Retinal pigment epithelial cell (primary cell): ENCODE measurements at regions not wholly inside any gene's neighbourhood (a gene's known extent, or its start where the extent isn't known, plus 50 kb on each side); places are given as distances from the start of the nearest gene placed in this dataset.

Source experiments
- DNase-seq: peaks from one replicate; pipeline ENCODE4 v3.0.0-alpha.2; 2010; ENCODE audit warnings: low read depth
- H3K4me3 ChIP-seq: 2 replicates; pipeline ENCODE4 v1.5.1; 2011; ENCODE audit warnings: mild to moderate bottlenecking, low read length, control low read depth, moderate library complexity
- TF ChIP-seq, protein P1 (sequence below): conservative IDR thresholded peaks from 2 replicates; pipeline ENCODE4 v1.5.1; 2011; ENCODE audit warnings: low read depth, low read length, control low read depth, inconsistent platforms

GRCh38 chr2:226655871-226656270, 143.7 kb downstream of the IRS1 start:
- DNase-seq: no peak
- no peak overlapping the region for H3K4me3 ChIP-seq
- TF ChIP-seq, protein P1, sequence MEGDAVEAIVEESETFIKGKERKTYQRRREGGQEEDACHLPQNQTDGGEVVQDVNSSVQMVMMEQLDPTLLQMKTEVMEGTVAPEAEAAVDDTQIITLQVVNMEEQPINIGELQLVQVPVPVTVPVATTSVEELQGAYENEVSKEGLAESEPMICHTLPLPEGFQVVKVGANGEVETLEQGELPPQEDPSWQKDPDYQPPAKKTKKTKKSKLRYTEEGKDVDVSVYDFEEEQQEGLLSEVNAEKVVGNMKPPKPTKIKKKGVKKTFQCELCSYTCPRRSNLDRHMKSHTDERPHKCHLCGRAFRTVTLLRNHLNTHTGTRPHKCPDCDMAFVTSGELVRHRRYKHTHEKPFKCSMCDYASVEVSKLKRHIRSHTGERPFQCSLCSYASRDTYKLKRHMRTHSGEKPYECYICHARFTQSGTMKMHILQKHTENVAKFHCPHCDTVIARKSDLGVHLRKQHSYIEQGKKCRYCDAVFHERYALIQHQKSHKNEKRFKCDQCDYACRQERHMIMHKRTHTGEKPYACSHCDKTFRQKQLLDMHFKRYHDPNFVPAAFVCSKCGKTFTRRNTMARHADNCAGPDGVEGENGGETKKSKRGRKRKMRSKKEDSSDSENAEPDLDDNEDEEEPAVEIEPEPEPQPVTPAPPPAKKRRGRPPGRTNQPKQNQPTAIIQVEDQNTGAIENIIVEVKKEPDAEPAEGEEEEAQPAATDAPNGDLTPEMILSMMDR: no peak

DNA sequence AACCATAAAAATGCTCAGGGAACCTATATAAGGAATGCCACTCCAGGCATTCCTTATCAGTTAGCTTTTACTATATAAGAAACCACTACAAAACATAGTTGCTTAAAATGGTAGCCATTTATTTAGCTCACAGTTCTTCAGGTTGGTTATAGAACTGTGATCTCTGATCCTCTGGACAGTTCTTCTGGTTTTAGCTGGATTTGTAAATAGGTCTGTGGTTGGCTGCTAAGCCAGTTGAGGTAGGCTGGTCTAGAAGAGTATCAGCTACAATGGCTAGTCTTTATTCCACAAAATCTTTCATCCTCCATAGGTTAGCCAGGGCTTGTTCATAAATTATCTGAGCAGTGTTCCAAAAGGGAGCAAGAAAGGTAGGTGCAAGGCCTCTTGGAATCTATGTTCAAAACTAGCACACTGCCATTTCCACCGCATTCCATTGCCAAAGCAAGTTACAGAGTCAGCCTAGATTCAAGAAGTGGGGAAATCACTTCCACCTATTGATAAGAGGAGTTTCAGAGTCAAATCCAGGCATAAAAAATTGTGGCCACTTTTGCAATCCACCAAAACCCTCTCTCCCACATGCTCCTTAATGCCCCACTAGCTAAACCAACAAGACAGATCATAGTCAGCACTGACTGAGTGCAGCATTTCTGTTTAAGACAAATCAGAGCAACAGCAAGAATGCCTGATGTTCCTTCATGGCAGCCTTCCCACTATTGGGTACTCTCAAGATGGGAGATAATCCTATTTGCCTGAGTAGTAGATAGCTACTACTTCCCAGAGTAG, 146.4 kb downstream of the IRS1 start:
- no peak for DNase-seq
- TF ChIP-seq, protein P1: no peak
- H3K4me3 ChIP-seq: no peak overlapping the region

DNA sequence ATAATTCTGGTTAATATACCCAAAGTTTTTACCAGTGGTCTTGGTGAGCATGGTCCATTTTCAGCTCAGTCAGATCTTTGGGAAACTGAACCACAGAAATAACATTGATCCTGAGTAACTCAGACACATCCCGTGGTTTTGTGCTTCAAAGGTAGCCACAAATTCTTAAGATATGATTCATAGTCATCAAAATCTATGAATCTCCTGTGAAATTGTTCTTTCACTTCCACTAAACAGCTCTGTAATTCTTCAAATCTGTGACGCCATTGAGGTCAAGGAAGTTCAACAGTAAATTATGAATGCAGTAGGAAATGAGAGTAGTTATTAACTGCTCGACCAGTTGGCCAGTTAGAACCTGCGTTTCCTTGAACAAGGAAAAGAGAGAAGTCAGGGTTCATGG, 147.3 kb downstream of the IRS1 start:
- peak; percentile 96 for DNase-seq
- TF ChIP-seq, protein P1: no peak
- H3K4me3 ChIP-seq: no peak overlapping the region

DNA sequence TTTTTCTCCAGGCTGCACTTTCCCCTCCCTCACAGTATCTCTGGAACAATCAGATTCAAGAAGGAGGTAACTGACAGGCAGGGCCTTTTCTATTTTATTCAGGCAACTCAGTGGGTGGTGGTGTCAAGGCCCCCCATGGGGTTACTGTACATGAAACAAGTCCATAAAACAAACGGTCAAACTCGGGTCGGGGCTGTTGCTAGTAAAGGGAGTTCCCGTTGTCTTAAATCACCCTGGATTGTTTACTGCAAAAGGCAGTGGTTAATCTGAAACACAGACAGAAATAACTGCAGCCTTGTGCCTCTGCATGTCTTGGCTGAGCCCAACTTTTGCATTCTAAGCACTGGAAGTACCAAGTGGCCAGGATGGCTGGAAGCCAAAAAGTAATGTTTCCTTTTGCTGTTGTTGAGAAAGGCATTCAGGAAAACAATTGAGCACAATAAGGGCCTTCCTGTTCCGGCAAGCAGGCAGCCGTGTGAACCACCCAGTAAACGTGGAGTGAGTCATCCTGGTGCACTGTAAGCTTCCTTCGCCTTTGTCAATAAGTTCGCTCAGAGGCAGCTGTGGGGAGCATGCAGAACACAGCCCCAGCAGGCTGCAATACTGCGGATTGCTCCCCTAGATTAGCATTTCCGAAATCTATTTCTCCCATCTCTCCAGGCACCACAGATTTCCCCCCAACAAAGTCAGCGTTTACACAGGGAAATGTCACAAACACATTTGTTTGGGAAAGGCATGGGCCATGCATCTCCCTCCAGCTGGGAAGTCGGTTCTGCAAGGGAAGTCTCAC, 149.6 kb downstream of the IRS1 start:
- no peak overlapping the region for H3K4me3 ChIP-seq
- TF ChIP-seq, protein P1: no peak
- DNase-seq: peak; percentile 100

DNA sequence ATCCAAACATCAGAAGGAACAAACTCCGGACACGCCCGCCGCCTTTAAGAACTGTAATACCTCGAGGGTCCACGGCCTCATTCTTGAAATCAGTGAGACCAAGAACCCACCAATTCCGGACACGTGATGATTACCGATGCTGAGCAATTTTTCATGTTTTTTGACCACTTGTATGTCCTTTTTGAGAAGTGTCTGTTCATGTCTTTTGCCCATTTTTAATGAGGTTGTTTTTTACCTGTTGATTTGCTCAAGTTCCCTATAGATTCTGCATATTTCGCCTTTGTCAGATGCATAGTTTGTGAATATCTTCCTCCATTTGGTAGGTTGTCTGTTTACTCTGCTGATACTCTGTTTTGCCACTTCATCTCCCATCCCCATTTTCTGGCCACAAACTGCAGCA, 150.4 kb downstream of the IRS1 start:
- TF ChIP-seq, protein P1: no peak
- no peak overlapping the region for H3K4me3 ChIP-seq
- no peak for DNase-seq

DNA sequence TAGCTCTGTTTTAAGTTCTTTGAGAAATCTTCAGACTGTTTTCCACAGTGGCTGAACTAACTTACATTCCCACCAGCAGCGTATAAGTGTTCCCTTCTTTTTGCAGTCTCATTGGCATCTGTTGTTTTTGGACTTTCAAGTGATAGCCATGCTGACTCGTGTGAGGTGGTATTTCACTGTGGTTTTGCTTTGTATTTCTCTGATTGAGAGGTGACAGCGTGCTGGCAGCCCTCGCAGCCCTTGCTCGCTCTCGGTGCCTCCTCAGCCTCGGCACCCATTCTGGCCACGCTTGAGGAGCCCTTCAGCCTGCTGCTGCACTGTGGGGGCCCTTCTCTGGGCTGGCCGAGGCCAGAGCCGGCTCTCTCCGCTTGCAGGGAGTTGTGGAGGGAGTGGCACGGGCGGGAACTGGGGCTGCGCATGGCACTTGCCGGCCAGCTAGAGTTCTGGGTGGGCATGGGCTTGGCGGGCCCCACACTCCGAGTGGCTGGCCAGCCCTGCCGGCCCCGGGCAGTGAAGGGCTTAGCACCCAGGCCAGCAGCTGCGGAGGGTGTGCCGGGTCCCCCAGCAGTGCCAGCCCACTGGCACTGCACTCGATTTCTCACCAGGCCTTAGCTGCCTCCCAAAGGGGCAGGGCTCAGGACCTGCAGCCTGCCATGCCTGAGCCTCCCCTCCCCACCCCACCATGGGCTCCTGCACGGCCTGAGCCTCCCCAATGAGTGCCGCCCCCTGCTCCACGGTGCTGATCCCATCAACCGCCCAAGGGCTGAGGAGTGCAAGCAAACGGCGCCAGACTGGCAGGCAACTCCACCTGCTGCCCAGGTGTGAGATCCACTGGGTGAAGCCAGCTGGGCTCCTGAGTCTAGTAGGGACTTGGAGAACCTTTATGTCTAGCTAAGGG, 151.8 kb downstream of the IRS1 start:
- H3K4me3 ChIP-seq: no peak overlapping the region
- no peak for DNase-seq
- TF ChIP-seq, protein P1: no peak
